ENCODE measurements at regions not wholly inside any gene's neighbourhood (a gene's known extent, or its start where the extent isn't known, plus 50 kb on each side); places are given as distances from the start of the nearest gene placed in this dataset.

DNA sequence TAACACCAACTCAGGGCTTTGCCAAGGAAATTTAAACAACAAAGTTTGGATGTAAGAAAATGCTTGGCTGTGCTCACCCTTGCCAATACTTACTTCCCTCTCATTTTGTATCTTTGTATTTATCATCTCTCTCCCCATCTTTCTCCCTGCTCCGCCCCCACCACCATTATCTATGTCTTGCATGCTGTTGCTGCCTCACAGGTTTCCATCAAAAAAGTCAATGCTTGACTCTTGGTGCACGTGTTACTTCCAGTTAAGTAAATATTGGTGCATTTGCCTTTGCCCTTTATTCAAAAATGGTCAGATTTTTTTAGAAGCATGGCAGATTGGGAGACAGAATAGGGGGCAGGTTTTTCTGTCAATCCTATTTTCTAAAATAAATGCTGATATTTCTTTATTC is 626.0 kb downstream of the ACTR3B start:
- DNase-seq (ENCODE audit: low spot score) = no peak

DNA sequence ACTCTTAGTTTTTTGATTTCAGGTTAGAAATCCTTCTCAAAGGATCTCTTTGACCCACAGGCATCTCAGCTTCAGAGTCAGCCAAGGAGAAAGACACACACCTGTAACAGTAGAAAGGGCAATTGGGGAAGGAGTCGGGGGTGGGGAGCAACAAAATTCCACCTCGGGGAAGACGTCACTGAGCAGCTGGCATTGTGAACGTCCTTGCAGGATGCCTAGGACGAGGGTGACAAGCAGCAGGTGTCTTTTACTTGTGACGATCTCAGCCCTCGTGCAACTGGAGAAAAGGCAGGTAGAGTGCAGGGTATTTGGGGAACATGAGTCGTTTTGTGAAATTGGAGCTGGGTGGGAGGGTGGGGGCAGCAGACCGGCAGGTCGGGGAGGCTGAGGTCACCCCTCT is 627.0 kb downstream of the ACTR3B start:
- no peak for DNase-seq (ENCODE audit: low spot score)

DNA sequence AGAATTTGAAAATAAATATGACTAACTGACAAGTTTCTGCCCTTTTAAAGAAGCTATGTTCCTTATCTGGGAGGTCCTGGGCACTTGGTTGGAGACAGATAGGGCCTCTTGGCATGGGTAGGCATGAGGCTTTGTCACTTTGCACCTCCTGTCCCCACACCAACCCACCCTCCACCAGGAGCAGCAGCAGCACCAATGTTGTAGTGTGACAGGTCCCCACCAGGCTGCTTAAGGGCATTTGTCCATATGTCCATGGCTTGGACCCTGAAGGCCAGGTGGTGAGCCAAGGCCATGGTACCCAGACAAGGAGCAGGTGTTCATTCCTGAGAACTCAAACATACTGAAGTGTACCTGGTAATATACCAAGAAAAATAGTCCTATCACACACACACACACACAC is 629.1 kb downstream of the ACTR3B start:
- DNase-seq (ENCODE audit: low spot score) = no peak

DNA sequence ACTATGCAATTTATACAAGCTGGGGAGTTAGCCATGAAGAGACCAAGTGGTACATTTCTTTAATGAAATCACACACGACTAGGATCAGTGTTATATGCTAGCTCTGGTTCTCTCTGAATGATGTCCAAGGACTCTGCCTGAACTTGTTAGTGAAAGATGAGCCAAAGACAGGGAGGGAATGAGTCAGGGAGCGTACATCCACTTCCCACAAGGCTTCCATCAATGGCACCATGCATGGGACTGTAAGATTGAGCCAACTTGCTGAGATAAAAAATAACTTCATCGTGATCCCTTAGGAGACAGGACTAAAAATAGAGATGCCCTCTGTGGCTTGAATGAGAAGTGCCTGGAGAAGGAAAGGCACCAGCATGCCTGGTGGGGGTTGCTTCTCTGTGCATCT is 629.7 kb downstream of the ACTR3B start:
- DNase-seq (ENCODE audit: low spot score) = no peak

DNA sequence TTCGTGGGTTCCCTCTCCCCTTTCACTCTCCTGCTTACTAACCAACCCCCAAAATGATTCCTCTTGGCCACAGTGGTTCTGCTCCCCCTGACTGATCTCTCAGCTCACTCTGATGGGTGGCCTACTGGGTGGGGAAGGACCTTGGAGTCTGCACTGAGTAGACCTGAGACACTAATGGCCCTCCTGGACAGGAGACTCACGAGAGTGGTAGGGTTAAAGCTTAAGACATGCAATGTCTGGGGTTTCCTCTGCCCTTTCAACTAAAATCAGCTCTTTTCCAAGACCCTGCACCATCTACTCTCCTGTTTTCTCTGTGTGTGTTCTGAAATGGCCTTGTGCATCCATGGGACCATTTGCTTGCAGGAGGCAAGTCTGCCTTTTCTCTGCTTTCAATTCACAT is 631.4 kb downstream of the ACTR3B start:
- DNase-seq (ENCODE audit: low spot score) = no peak

DNA sequence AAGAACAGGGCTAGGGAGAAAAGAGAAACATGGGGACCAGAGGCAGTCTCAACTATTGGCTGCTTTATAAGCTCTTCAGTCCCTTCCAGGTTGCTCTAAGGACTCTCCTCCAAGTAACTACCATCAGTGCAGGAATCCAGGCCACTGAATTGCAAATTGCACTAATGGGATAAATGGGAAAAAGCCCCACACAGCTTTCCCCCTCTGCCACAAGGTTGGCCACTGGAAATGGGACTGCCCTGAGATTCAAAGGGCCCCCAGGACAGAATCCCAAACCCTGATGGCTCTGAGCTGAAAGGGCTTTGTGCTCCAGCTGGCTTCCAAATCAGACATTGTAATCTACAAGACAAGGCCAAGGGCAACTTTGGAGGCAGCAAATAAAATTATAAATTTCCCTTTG is 633.2 kb downstream of the ACTR3B start:
- DNase-seq (ENCODE audit: low spot score) = no peak

DNA sequence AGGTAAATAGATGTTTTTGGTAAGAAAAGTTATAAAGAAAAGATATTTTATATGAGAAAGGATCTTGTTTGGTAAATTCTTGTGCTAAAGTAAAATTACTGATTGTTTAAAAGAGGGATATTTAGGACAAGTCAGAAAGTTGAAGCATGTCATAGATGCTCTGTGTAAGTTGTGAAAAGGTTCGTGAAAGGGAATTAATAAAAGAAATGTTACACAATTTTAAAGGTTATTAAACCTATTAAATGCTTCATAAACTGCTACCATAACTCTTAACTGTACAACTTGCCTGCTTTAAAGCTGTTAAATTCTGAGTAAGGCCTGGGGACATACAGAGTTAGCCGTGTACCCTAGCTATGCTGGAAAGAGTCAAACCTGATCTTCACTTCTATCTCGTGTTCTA is 634.1 kb downstream of the ACTR3B start:
- DNase-seq (ENCODE audit: low spot score) = no peak

DNA sequence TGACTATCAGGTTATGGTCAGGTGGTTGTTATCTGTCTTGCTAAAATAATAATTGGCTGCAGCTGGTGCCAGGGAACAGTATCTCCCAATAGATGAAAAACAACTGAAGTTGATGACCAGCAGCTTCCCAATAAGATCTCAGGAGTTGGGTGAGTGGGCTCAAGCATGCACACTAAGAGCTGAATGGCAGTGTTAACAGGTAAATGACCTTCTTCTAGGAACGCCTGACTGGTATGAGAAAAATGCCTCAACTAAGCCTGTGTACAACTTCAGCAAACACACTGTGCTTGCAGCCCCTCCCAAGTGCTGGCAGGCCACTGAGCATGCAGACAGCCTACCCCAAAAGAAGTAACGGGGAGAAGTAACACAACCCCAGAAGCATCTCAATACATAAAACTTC is 636.9 kb downstream of the ACTR3B start:
- DNase-seq (ENCODE audit: low spot score) = no peak

DNA sequence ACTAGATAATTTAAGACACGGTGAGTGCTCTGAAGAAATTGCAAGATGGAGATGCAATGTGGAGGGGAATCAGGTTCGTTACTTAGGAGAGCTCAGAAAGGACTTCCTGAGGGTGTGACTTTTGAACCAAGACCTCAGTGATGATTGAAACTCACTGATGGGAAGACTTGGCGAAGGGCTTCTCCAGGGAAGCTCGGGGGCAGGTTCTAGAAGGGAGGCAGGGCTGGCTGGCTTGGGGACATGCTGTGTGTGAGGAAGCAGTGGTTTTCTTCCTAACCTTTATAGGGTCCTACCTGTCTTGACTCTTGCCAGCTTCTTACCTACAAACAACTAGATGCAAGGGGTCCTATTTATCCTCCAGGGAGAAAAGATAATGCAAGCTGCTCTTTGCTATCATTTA is 637.9 kb downstream of the ACTR3B start:
- DNase-seq (ENCODE audit: low spot score) = no peak

DNA sequence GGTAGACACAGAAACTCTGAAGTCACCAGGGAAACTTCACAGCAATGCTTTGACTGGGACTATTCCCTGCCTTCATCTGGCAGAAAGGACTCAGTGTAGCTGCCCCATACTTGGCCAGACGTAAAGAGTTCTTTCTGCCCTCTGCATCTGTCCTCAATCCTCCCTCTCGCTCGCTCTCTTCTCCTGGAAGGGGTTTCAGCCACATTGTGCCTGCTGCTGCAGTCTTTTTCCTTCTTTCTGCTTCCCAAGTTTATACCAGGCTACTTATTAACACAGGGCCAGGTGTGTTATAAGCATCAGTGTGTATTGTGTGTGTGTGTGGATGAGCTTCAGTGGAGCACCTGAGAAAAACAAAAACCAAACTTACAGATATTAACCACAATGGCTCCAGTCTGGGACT is 638.4 kb downstream of the ACTR3B start:
- no peak for DNase-seq (ENCODE audit: low spot score)

DNA sequence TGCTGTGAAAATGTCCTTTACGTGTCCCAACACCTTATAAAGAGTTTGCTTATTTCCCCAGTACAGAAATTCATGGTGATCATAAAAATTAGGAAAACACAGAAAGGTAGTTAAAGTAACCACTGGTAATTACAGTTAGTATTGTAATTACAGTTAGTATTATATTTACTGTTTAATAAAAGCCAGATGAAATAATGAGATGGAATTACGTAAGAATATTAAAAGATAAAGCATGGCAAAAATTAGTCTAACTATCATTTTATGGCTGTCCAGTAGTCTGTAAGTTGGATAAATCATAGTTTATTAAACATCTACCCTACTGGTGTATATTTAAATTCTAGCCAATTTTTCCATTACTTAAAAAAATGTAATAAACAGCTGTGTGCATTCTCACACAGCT is 638.8 kb downstream of the ACTR3B start:
- no peak for DNase-seq (ENCODE audit: low spot score)

DNA sequence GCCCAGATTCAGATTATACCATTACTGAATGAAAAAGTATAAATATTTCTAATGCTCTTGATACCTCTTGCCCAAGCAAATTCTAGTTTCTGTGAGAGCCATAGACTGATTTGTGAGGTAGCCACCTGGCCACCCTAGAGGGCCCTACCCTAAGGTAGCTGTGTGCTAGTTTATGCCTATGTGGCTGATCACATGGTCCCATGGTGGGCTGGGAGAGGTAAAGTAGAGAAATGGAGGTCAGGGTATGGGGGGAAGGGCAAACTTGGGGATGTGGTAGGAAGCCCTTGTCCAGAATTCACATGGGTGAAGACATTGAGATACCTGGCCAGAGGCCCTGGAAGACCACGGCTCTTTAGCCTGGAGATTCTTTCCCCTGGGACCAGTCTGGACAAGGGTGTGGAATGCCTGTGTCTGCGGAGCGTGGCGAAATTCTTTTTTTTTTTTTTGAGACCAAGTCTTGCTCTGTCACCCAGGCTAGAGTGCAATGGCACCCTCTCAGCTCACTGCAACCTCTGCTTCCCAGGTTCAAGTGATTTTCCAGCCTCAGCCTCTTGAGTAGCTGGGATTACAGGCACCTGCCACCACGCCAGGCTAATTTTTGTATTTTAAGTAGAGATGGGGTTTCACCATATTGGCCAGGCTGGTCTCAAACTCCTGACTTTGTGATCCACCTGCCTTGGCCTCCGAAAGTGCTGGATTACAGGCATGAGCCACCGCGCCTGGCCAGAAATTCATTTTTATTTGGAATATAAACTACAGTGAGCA is 639.4 kb downstream of the ACTR3B start:
- no peak for DNase-seq (ENCODE audit: low spot score)

DNA sequence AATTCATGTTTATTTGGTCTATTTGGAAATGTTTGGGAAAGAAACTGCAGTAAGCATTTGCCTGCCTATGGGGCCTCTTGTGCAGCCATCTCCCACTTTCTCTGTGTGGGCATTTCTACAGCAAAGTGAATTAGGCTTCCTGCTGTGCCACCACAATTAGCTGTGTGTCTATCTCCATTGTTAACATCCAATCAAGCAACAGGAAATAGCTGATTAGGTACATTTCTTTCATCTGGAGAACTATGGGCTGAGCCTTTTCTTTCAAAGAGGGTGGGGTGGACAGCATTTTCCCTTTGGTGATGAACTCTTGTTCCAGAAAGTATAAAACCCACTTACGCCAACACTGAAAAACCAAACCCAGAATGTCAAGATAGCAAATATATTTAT is 640.0 kb downstream of the ACTR3B start:
- DNase-seq (ENCODE audit: low spot score) = no peak

DNA sequence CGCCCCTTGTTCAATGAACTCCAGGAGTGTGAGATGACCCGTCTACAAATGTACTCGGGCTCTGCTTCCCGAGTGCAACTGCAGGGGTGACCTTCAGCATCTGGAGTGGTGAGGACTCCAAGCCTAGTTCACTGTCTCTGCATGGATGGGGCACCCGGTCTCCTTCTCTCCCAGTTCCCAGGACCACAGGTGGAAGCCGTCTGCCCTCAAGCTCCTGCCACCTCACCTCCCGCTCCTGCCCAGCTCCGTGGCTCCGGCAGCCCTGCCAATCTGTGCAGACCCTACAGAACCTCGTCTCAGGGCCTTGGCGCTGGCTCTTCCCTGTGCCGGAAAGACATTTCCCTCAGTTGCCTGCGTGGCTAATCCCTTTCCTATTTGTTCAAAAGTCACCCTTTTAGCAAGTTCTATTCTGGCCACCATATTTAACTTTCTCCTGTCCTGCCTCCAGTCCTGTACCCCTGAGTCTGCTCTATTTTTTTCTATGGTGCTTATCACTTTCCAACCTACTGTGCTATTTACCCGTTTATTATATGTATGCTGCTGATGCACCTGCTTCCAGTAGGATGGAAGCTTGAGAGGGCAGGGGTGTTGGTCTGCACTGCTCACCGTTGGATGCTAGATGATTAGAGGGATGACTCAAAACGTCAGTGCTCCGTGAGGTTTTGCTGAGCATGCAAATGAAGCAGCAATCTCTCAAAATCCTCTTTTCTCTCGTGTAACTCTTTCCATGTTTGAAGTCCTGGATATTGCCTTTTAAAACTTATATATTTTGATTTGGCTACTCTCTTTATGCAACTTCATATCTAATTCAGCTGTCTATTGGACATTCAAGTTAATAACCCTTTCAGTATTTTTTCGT is 641.4 kb downstream of the ACTR3B start:
- no peak for DNase-seq (ENCODE audit: low spot score)

DNA sequence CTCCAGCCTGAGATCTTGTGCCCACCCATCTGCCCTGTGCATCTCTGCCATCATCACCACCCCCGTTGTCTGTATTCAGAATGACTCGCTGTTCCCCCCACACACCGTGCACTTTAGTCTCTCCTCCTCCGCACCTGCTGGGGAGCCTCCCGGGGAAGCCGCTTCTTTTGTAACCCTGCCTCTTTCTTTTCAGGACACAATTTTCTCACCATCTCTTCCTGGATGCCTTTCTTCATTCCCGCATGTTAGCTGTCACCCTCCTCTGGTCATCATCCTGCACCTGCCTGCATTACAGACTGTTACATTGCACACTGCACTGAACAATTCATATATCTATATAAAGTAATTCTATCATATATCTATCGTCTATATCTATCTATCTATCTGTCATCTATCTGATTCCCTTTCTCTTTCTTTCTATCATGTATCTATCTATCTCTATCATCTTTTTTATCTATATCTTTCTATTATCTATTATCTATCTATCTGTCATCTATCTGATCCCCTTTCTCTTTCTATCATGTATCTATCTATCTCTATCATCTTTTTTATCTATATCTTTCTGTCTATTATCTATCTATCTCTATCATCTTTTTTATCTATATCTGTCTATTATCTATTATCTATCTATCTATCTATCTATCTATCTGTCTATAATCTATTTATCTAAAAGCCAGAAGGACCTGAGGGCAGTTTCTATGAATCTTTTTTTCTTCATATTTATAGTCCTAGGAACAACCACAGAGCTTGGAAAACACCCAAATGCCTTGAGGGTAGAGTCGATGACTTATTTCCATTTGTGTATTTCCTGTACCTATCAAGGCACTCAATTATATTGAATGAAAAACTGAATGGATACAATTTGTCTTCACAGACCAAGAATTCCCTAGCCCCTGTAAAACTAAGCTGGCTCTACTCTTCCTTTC is 642.5 kb downstream of the ACTR3B start:
- no peak for DNase-seq (ENCODE audit: low spot score)

DNA sequence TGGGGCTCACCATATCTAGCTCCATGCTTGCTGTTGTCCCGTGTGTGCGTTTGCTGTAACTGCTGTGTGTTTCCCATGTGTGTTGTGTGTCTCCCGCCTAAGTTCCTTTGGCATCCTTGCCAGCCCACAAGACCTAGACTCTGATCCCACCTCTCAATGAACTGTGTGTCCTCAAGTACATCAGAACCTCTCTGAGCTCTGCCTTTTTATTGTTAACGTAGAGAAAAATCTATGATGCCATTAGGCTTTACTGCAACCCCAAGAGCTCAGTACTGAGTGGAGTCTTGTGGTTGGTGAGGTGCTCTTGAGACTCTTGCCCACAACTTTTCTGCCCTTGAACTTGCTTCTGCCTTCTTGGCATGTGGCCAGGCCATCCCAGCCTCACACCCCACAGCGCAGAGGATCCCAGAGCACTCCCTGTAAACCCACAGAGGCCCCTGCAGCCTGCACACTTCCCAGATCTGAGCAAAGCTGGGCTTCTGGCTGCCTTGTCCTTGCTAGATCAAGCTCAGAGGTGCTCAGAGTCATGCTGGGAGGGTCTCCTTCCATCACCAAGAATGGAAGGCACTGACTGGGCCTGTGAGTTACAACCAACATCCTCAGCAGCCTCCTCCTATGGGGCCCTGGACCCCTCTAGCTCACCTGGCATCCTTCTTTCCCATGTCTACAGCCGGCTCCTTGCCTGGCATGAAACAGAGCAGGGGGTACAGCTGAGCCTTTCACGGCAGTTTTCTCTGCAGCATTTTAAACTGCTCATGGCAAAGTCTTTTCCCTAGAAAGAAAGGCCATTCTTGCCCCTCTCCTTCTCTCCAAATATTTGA is 643.4 kb downstream of the ACTR3B start:
- no peak for DNase-seq (ENCODE audit: low spot score)

DNA sequence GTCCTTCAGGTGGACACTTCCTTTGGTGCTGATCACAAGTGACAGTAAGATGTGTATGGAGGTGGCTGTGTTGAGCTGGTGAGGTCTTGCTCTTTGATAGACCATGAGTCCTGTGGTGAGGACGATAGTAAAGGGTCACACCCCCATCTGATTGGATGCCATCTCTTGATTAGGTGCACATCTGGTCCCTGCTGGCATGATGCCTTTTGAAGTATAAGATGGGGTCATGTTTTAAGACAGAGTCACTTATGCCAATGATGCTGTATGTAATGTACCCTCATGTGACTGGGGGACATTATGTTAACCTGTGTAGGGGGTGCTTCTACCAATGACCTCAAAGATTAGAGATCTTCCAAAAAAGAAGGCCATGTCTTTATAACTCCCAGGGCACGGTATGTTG is 644.6 kb downstream of the ACTR3B start:
- DNase-seq (ENCODE audit: low spot score) = no peak

DNA sequence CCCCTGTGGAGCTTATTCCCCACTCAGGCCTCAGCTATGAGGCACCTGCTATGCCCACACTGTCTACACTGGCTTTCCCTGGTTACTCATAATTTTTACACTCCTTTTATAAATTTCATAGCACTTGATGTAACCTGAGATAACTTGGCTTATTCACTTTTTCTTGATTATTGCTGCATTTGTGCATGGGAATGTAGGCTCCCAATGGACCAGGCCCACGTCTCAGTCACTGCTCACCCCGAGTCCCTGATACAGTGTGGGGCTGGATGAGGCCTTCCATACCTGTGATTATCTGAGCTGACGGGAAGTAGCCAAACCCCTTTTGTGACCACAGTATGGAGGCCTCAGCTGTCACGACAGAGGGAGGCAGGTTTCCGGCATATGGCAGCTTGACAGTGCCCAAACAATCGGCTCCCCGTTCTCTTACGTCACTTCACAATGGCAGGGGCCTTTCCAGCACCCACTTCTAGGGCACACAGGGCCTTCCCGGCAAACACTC is 645.3 kb downstream of the ACTR3B start:
- DNase-seq (ENCODE audit: low spot score) = no peak

DNA sequence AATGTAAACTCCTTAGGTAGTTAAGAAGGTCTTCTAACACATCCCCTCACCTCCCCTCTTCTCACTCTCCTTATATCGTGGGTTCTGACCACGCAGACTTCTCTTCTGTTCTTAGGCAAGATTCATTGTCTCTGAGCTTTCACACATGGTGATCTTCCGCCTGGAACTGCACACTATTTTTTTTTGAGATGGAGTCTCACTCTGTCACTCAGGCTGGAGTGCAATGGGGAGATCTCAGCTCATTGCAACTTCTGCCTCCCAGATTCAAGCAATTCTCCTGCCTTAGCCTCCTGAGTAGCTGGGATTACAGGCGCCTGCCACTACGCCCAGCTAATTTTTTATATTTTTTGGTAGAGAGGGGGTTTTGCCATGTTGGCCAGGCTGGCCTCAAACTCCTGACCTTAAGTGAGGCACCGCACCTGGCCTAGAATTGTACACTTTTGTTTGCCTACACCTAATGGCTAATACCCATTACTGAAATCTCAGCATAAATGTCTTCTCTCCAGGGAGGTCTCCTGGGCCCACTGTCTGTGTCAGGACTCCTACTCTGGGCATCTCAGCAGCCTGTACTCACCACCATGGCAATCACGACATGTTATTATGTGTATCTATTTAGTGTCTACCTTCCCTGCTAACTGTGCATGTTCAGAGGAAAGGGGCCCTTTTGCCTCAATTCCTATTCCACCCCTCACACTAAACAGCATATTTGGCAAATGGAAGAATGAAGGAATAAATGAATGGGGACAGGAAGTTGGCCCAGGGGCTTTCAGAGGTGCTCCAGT is 646.3 kb upstream of the DPP6 start:
- no peak for DNase-seq (ENCODE audit: low spot score)

DNA sequence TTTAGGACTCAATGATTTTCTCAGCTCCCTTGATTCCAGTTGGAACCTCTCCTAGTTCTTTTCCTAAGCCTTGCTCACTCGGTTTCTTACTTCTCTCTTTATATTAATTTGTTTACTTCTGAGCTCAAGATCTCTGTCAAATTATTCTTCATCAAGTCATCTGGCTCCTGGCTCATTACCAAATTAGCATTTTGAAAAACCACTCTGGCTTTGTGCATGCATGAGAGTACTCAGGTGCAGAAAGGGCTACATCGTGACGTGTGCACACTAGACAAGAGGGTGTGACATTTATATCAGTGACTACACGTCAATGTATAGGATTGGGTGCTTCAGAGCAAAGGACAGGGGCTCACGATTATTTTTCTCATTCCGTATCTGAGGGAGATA is 645.7 kb upstream of the DPP6 start:
- no peak for DNase-seq (ENCODE audit: low spot score)

Measured in AG20443 (cell line).